ENCODE measurements at regions not wholly inside any gene's neighbourhood (a gene's known extent, or its start where the extent isn't known, plus 50 kb on each side); places are given as distances from the start of the nearest gene placed in this dataset.

DNA sequence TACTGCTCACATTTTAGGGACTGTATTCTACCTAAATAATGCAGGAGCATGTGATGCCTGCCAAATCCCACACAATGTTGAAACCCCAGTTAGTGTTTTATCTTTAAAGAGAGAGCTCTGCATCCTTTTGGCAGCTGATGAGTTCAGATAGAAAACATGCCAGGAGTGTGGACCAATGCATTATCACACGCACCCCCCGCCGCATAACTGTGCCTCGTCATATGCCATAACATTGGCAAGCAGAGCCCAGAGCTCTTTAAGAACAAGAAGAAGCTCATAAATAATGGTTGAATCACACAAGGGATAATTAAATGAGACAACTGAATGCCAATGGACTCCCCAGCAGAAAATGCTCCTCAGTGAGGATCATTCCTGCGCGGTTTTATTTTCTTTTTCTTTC is 52.8 kb upstream of the RORB start:
- TF ChIP-seq, protein P1, sequence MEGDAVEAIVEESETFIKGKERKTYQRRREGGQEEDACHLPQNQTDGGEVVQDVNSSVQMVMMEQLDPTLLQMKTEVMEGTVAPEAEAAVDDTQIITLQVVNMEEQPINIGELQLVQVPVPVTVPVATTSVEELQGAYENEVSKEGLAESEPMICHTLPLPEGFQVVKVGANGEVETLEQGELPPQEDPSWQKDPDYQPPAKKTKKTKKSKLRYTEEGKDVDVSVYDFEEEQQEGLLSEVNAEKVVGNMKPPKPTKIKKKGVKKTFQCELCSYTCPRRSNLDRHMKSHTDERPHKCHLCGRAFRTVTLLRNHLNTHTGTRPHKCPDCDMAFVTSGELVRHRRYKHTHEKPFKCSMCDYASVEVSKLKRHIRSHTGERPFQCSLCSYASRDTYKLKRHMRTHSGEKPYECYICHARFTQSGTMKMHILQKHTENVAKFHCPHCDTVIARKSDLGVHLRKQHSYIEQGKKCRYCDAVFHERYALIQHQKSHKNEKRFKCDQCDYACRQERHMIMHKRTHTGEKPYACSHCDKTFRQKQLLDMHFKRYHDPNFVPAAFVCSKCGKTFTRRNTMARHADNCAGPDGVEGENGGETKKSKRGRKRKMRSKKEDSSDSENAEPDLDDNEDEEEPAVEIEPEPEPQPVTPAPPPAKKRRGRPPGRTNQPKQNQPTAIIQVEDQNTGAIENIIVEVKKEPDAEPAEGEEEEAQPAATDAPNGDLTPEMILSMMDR (conservative IDR thresholded peaks at IDR 0.05): no peak
- TF ChIP-seq ZFX (IDR thresholded peaks at IDR 0.05): no peak

Measured in C4-2B (cell line).